GM12865 (cell line): ENCODE measurements at regions not wholly inside any gene's neighbourhood (a gene's known extent, or its start where the extent isn't known, plus 50 kb on each side); places are given as distances from the start of the nearest gene placed in this dataset.

Experiments
- DNase-seq: peaks from one replicate; pipeline ENCODE4 v3.0.0; 2010; ENCODE audit warnings: low read depth
- H3K4me3 ChIP-seq: 2 replicates; pipeline ENCODE4 v1.5.1; 2011; ENCODE audit warnings: mild to moderate bottlenecking, low read depth, low read length, control low read depth
- TF ChIP-seq, protein P1 (sequence below): IDR thresholded peaks from 2 replicates; pipeline ENCODE4 v1.5.1; 2011; ENCODE audit warnings: low read length, control low read depth, low read depth, inconsistent platforms; ENCODE audit not compliant: insufficient read depth; ENCODE audit errors: missing control alignments

- no peak for DNase-seq
- no peak overlapping the region for H3K4me3 ChIP-seq
- TF ChIP-seq, protein P1, sequence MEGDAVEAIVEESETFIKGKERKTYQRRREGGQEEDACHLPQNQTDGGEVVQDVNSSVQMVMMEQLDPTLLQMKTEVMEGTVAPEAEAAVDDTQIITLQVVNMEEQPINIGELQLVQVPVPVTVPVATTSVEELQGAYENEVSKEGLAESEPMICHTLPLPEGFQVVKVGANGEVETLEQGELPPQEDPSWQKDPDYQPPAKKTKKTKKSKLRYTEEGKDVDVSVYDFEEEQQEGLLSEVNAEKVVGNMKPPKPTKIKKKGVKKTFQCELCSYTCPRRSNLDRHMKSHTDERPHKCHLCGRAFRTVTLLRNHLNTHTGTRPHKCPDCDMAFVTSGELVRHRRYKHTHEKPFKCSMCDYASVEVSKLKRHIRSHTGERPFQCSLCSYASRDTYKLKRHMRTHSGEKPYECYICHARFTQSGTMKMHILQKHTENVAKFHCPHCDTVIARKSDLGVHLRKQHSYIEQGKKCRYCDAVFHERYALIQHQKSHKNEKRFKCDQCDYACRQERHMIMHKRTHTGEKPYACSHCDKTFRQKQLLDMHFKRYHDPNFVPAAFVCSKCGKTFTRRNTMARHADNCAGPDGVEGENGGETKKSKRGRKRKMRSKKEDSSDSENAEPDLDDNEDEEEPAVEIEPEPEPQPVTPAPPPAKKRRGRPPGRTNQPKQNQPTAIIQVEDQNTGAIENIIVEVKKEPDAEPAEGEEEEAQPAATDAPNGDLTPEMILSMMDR: no peak
Observed at GRCh38 chr13:103788061-103788652, 721.9 kb upstream of the SLC10A2 start.

GRCh38 chr13:103772576-103772975 is 706.4 kb upstream of the SLC10A2 start:
- no peak overlapping the region for H3K4me3 ChIP-seq
- peak; percentile 3 for DNase-seq
- TF ChIP-seq, protein P1: peak; percentile 3

GRCh38 chr13:103762523-103762922 is 696.3 kb upstream of the SLC10A2 start:
- H3K4me3 ChIP-seq: no peak overlapping the region

DNA sequence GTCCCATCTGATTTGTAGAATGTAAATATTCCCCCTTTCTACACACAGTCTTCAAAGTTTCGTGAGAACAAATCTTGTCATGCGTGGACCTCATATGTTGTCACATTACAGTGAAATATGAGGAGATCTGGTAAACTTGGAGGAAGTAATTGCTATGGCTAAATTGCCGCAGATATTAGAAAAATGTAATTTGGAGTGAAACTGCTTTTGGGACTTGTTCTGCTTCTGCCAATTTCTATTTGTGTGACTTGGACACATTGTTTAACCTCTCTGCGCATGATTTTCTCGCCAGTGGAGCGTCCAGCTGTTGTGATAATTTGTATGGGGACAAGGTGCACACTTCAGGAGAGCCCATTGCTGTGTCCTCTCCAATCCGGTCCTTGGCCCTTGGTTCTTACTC is 693.1 kb upstream of the SLC10A2 start:
- no peak for DNase-seq

More at GRCh38 chr13:103762523-103762922, 696.3 kb upstream of the SLC10A2 start:
- TF ChIP-seq, protein P1: no peak
- DNase-seq: no peak

GRCh38 chr13:103758222-103758621 is 692.0 kb upstream of the SLC10A2 start:
- no peak overlapping the region for H3K4me3 ChIP-seq
- no peak for DNase-seq
- TF ChIP-seq, protein P1: no peak

More for the DNA sequence above, 693.1 kb upstream of the SLC10A2 start:
- H3K4me3 ChIP-seq: no peak overlapping the region
- TF ChIP-seq, protein P1: no peak

- no peak overlapping the region for H3K4me3 ChIP-seq
- TF ChIP-seq, protein P1: no peak
- DNase-seq: no peak
Observed at GRCh38 chr13:103757361-103757760, 691.1 kb upstream of the SLC10A2 start.

DNA sequence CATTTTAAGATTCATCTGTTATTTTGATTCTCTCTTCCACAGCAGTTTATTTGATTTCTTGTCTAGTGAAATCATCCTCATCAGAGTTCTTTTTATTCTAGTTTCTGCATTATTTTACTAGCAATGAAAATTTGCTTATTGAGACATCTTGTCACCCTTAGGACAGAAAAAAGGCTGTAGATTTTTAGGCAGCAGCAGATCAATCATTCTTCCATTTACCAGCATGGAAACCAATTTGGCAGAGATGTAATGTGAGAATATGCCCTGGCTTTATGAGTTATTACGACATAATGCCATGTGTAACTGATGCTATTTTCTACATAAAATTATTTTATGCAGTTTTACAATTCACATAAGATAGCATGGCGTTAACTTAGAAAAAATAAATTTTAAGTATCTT is 688.6 kb upstream of the SLC10A2 start:
- H3K4me3 ChIP-seq: no peak overlapping the region
- DNase-seq: no peak
- TF ChIP-seq, protein P1: no peak
